Upper lobe of left lung (tissue), 4 donors: ENCODE measurements at regions not wholly inside any gene's neighbourhood (a gene's known extent, or its start where the extent isn't known, plus 50 kb on each side); places are given as distances from the start of the nearest gene placed in this dataset.

Experiments used
- EP300 ChIP-seq, 4 donors: sonication (generic); formaldehyde crosslinking; IDR thresholded peaks; one replicate each; pipeline ENCODE4 v1.5.1; 2017; ENCODE audit warnings: antibody characterized with exemption in 4 of 4, control low read depth in 2 of 4
- TF ChIP-seq, protein P1 (sequence below), 6 experiments: fragments of 450-650 bp in 4 of 6; fragments of 200-600 bp in 2 of 6; sonication (generic) in 2 of 6; IDR thresholded peaks; one replicate each; pipeline ENCODE4 v1.5.1; 2016 to 2019; ENCODE audit warnings: antibody characterized with exemption in 6 of 6

DNA sequence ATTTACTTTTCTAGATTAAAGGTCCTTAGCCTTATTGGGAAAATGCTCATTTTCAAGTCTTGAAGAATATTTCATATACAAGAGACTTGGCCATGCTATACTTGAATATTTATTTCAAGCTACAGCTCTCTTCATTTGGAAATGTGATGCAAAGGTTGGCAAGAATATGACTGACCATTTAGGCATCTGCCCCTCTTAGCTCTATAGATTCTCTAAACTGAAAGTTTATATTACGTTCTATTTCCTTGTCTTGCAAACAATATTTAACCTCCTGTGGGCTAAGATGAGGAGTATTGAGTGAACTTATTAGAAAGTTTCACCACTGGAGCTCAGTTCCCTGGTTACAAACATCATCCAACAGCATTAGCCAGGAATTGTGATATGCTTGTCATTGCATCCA lies 593.1 kb downstream of the MAT2B start:
- TF ChIP-seq EP300 (IDR thresholded peaks at IDR 0.05): no peak
- TF ChIP-seq, protein P1, sequence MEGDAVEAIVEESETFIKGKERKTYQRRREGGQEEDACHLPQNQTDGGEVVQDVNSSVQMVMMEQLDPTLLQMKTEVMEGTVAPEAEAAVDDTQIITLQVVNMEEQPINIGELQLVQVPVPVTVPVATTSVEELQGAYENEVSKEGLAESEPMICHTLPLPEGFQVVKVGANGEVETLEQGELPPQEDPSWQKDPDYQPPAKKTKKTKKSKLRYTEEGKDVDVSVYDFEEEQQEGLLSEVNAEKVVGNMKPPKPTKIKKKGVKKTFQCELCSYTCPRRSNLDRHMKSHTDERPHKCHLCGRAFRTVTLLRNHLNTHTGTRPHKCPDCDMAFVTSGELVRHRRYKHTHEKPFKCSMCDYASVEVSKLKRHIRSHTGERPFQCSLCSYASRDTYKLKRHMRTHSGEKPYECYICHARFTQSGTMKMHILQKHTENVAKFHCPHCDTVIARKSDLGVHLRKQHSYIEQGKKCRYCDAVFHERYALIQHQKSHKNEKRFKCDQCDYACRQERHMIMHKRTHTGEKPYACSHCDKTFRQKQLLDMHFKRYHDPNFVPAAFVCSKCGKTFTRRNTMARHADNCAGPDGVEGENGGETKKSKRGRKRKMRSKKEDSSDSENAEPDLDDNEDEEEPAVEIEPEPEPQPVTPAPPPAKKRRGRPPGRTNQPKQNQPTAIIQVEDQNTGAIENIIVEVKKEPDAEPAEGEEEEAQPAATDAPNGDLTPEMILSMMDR (IDR thresholded peaks at IDR 0.05): no peak
